Loucy (cell line): ENCODE measurements at regions not wholly inside any gene's neighbourhood (a gene's known extent, or its start where the extent isn't known, plus 50 kb on each side); places are given as distances from the start of the nearest gene placed in this dataset.
"Not testable (repeated sequence)": the region's sequence is repeated elsewhere in the genome, so short reads cannot be mapped to it uniquely, and the experiment has no call there.

Experiments used
- H2AFZ ChIP-seq: fragments of 200-600 bp; sonication (generic); 2 replicates; pipeline ENCODE4 v1.6.0; 2016; ENCODE audit warnings: antibody characterized with exemption, mild to moderate bottlenecking, low read length, moderate library complexity
- H3F3A ChIP-seq: fragments of 200-600 bp; 2 replicates; pipeline ENCODE4 v1.6.0; 2016; ENCODE audit warnings: antibody characterized with exemption, low read depth, mild to moderate bottlenecking
- H3K27me3 ChIP-seq: fragments of 200-600 bp; sonication (generic); 2 replicates; pipeline ENCODE4 v1.6.1; 2014; ENCODE audit warnings: low read length, mild to moderate bottlenecking; ENCODE audit not compliant: insufficient read depth, poor library complexity, severe bottlenecking
- H3K36me3 ChIP-seq: fragments of 200-600 bp; sonication (generic); 2 replicates; pipeline ENCODE4 v1.6.1; 2016; ENCODE audit warnings: low read length; ENCODE audit not compliant: insufficient read depth
- H3K4me1 ChIP-seq: fragments of 200-600 bp; sonication (generic); 2 replicates; pipeline ENCODE4 v1.5.1; 2014; ENCODE audit warnings: low read length, mild to moderate bottlenecking; ENCODE audit not compliant: insufficient read depth, poor library complexity, severe bottlenecking
- H3K4me2 ChIP-seq: fragments of 200-600 bp; sonication (generic); 2 replicates; pipeline ENCODE4 v1.6.0; 2014; ENCODE audit warnings: antibody characterized with exemption, low read length, low read depth, mild to moderate bottlenecking; ENCODE audit not compliant: poor library complexity, severe bottlenecking
- H3K4me3 ChIP-seq: fragments of 200-600 bp; sonication (generic); 2 replicates; pipeline ENCODE4 v1.5.1; 2014; ENCODE audit warnings: low read length, mild to moderate bottlenecking, mixed read lengths; ENCODE audit not compliant: poor library complexity, severe bottlenecking
- H3K79me2 ChIP-seq: fragments of 200-600 bp; sonication (generic); 2 replicates; pipeline ENCODE4 v1.6.1; 2014; ENCODE audit warnings: low read length; ENCODE audit not compliant: insufficient read depth
- H3K9ac ChIP-seq: fragments of 200-600 bp; sonication (generic); 2 replicates; pipeline ENCODE4 v1.6.0; 2014; ENCODE audit warnings: mild to moderate bottlenecking, low read depth, low read length, moderate library complexity; ENCODE audit not compliant: poor library complexity, severe bottlenecking
- H3K9me2 ChIP-seq: fragments of 200-600 bp; sonication (generic); replicated peaks from 2 replicates; pipeline ENCODE4 v1.6.1; 2016; ENCODE audit warnings: low read depth, low read length, mixed read lengths
- H3K9me3 ChIP-seq: fragments of 200-600 bp; sonication (generic); 2 replicates; pipeline ENCODE4 v1.6.1; 2014; ENCODE audit warnings: mild to moderate bottlenecking, antibody characterized with exemption, low read length, low read depth; ENCODE audit not compliant: insufficient read depth
- H4K20me1 ChIP-seq: fragments of 200-600 bp; sonication (generic); 2 replicates; pipeline ENCODE4 v1.6.0; 2014; ENCODE audit warnings: antibody characterized with exemption, low read length, mild to moderate bottlenecking; ENCODE audit not compliant: insufficient read depth, poor library complexity, severe bottlenecking
- CTCF ChIP-seq: fragments of 200-600 bp; sonication (generic); conservative IDR thresholded peaks from 2 replicates; pipeline ENCODE4 v1.5.1; 2014; ENCODE audit warnings: mild to moderate bottlenecking, antibody characterized with exemption, low read length
- EZH2phosphoT487 ChIP-seq: fragments of 200-600 bp; IDR thresholded peaks from 2 replicates; pipeline ENCODE4 v1.6.1; 2018; ENCODE audit warnings: antibody characterized with exemption, mild to moderate bottlenecking, moderate library complexity, borderline replicate concordance

- Histone ChIP-seq H3K9me3 (no peaks in the 10 kb centered on the region), H3K36me3 (no peaks in the 10 kb centered on the region), H4K20me1 (no peaks in the 10 kb centered on the region), H3K27me3 (no peaks in the 10 kb centered on the region), H3K4me1 (peaks cover 10% of the 10 kb centered on the region), H3K9me2 (no peaks in the 10 kb centered on the region), H2AFZ (no peak overlapping the region), H3K4me3 (no peak overlapping the region), H3K79me2 (no peaks in the 10 kb centered on the region), H3K4me2 (no peak overlapping the region), H3K9ac (no peak overlapping the region), H3F3A (no peaks in the 10 kb centered on the region)
- TF ChIP-seq EZH2phosphoT487 (no peak), CTCF (no peak)
Measured at GRCh38 chr12:24352363-24352762, 402.9 kb upstream of the SOX5 start.

- Histone ChIP-seq H3K4me1 (peaks cover 10% of the 10 kb centered on the region), H3K9me3 (no peaks in the 10 kb centered on the region), H2AFZ (no peak overlapping the region), H4K20me1 (no peaks in the 10 kb centered on the region), H3K4me2 (no peak overlapping the region), H3K4me3 (no peak overlapping the region), H3K27me3 (no peaks in the 10 kb centered on the region), H3F3A (no peaks in the 10 kb centered on the region), H3K9me2 (no peaks in the 10 kb centered on the region), H3K9ac (no peak overlapping the region), H3K36me3 (no peaks in the 10 kb centered on the region), H3K79me2 (no peaks in the 10 kb centered on the region)
- no peak for TF ChIP-seq CTCF
- TF ChIP-seq EZH2phosphoT487 = no peak
Measured at GRCh38 chr12:24349051-24349799, 399.8 kb upstream of the SOX5 start.

GRCh38 chr12:24348180-24348579 lies 398.7 kb upstream of the SOX5 start:
- not testable (repeated sequence) for H3K9me3 ChIP-seq, H3K9me2 ChIP-seq, H4K20me1 ChIP-seq, H3K27me3 ChIP-seq, H3K79me2 ChIP-seq, H3K4me3 ChIP-seq, H3K9ac ChIP-seq, H3K36me3 ChIP-seq, H2AFZ ChIP-seq, H3F3A ChIP-seq, H3K4me2 ChIP-seq
- H3K4me1 ChIP-seq = peaks cover 10% of the 10 kb centered on the region

GRCh38 chr12:24328261-24328660 lies 378.8 kb upstream of the SOX5 start:
- H3K9me3 ChIP-seq = no peaks in the 10 kb centered on the region
- no peaks in the 10 kb centered on the region for H3F3A ChIP-seq
- no peak overlapping the region for H3K4me3 ChIP-seq
- no peak overlapping the region for H3K4me2 ChIP-seq
- no peak for TF ChIP-seq CTCF
- no peak for TF ChIP-seq EZH2phosphoT487
- H3K4me1 ChIP-seq = peaks cover 11% of the 10 kb centered on the region
- H3K9me2 ChIP-seq = no peaks in the 10 kb centered on the region
- H3K79me2 ChIP-seq = no peaks in the 10 kb centered on the region
- no peak overlapping the region for H2AFZ ChIP-seq
- H3K36me3 ChIP-seq = 0 out of 2 replicates have a peak, but pooled peaks cover 6% of the 10 kb centered on the region
- H3K9ac ChIP-seq = no peak overlapping the region
- H4K20me1 ChIP-seq = no peaks in the 10 kb centered on the region
- no peaks in the 10 kb centered on the region for H3K27me3 ChIP-seq
